HAP-1 (cell line): ENCODE measurements at regions not wholly inside any gene's neighbourhood (a gene's known extent, or its start where the extent isn't known, plus 50 kb on each side); places are given as distances from the start of the nearest gene placed in this dataset.

Experiments used
- DNase-seq, 2 experiments: peaks; one replicate each; pipeline ENCODE4 v3.0.0-alpha.2; 2016 to 2020; ENCODE audit warnings: low spot score in 2 of 2
- H3K27me3 ChIP-seq: fragments of 250-450 bp; sonication (Bioruptor Pico); 2 replicates; pipeline ENCODE4 v1.5.1; 2020; ENCODE audit warnings: low read depth, mild to moderate bottlenecking, moderate library complexity
- H3K36me3 ChIP-seq: fragments of 250-450 bp; sonication (Bioruptor Pico); replicated peaks from 2 replicates; pipeline ENCODE4 v1.5.1; 2020; ENCODE audit warnings: mild to moderate bottlenecking
- H3K4me1 ChIP-seq: fragments of 250-450 bp; sonication (Bioruptor Pico); 2 replicates; pipeline ENCODE4 v1.5.1; 2020; ENCODE audit warnings: mild to moderate bottlenecking
- H3K4me3 ChIP-seq: fragments of 250-450 bp; sonication (Bioruptor Pico); 2 replicates; pipeline ENCODE4 v1.5.1; 2020; ENCODE audit warnings: mild to moderate bottlenecking, moderate library complexity
- H3K9me3 ChIP-seq: fragments of 250-450 bp; sonication (Bioruptor Pico); 2 replicates; pipeline ENCODE4 v1.5.1; 2020; ENCODE audit warnings: mild to moderate bottlenecking, moderate library complexity
- in situ Hi-C: fragments of 300-500 bp; cut with MboI; formaldehyde crosslinking; loops from 3 replicates; pipeline ENCODE4 v1.14.3; 2020; ENCODE audit warnings: low sequenced_read_pairs, inconsistent platforms, mixed read lengths

DNA sequence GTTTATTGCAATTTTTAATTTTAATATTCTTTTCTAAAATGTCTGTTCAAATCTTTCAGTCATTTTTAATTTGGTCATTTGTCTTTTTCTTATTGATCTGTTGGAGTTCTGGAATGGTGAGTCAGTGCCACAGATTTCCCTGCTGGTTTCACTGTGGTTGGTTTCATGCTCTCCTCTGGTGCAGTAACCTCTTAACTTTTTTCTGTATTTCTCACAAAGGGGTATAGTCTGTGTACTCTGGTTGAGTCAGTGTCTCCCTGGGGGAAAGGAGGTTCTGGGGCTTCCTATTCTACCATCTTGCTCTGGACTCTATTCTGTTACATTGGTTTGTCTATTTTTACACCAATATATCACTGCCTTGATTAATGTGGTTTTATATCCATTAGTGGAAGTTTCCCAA, 178.8 kb downstream of the CSNK1G3 start:
- H3K4me3 ChIP-seq, result no peak overlapping the region
- H3K9me3 ChIP-seq, result no peaks in the 10 kb centered on the region
- no peaks in the 10 kb centered on the region for H3K36me3 ChIP-seq
- no peaks in the 10 kb centered on the region for H3K27me3 ChIP-seq
- no peaks in the 10 kb centered on the region for H3K4me1 ChIP-seq
- in situ Hi-C loops, result no loop called here
- no peak for DNase-seq

DNA sequence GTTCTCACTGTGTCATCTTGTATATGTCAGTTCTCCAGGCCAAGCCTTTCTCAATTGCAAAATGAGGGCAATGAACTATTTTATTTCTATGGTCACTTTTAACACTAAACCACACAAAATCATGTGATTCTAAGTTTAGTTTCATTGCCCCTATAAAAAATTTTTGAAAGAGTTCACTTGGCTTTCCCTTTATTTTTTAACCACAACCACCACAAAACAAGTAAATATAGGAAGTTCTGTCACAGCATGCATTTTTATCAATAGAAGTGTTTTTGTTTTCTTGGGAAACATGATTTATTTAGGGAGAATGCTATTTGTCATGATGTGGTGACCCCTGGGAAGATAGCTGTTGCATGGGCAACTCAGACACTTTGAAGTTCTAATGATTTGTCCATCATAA, 169.1 kb downstream of the CSNK1G3 start:
- Histone ChIP-seq H3K4me1 (no peaks in the 10 kb centered on the region), H3K9me3 (no peaks in the 10 kb centered on the region), H3K4me3 (no peak overlapping the region), H3K27me3 (no peaks in the 10 kb centered on the region), H3K36me3 (no peaks in the 10 kb centered on the region)
- no peak for DNase-seq
- in situ Hi-C loops, result no loop called here

DNA sequence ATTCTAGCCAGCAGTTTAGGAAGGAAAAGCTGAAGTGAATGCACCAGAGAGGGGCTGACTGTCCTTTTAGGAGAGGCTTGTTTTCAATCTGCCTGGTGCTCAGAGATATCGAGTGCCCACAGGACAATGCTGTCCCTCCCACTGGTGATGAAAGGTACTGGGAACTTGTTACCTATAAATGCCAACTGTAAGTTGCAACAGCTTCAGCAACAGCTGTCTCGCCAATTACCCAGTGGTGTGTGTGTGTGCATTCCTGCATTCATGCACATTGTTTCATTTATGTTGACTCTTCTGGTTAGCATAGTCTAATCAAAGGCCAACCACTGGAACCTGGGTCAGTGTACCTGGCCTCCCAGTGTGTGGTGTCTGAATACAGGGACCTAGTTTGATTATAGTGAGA, 161.1 kb downstream of the CSNK1G3 start:
- Histone ChIP-seq H3K4me1 (no peaks in the 10 kb centered on the region), H3K36me3 (no peaks in the 10 kb centered on the region), H3K27me3 (no peaks in the 10 kb centered on the region), H3K9me3 (no peaks in the 10 kb centered on the region), H3K4me3 (no peak overlapping the region)
- no peak for DNase-seq
- in situ Hi-C loops, result no loop called here

DNA sequence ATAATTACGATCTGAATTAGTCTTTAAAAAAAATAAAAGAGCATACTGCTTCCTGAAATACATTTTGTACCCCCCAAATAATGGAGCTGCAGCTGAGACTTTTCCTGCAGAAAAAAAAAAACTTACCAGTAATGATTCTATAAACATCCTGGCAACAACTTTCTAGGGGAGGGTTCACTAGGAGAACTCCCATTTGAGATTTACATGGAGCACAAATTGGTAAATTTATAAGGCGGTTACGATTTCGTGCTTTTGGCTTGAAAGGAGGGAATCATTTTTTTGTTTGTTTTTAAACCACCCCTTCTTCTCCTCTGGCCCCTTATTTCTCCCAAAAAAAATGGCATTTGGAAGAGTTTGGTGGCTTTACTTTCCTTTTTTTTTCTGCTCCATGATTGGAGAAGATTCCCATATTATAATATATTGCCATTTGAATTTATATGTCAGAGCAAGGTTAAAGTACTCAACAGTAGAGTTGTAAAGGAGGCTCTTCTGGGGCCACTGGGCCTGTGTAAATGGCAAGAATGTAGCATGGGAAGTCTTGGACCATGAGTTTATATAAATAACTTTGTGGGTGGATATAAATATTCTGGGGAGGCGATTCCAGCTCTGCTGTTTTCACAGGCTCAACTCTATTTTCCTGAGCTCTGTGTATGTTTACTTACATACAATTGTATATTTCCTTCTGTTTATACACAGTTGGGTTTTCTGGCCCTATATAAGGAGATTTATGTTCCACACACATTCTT, 159.9 kb downstream of the CSNK1G3 start:
- H3K27me3 ChIP-seq, result no peaks in the 10 kb centered on the region
- H3K36me3 ChIP-seq, result no peaks in the 10 kb centered on the region
- in situ Hi-C loops, result no loop called here

DNA sequence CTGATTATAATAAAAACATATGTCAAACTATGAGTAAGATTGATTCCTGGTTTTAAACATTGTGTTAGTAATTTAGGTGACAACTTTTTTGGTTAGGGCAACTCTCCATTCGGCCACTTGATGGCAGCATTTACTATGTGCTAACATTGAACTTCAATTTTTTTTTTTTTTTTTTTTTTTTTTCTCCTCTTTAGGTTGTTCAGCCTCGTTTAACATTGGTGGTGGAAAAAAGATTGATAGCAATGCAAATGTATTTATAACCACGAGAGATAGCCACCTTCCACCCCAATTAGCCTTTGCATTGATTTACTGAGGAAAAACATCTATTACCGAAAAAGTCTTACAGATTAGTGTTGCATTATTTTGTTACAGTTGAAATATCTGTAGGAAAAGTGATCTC, 159.1 kb downstream of the CSNK1G3 start:
- no peaks in the 10 kb centered on the region for H3K9me3 ChIP-seq
- peak; percentile 31 to 75 for DNase-seq
- no peaks in the 10 kb centered on the region for H3K4me1 ChIP-seq
- no peak overlapping the region for H3K4me3 ChIP-seq
- in situ Hi-C loops, result no loop called here
- no peaks in the 10 kb centered on the region for H3K36me3 ChIP-seq
- no peaks in the 10 kb centered on the region for H3K27me3 ChIP-seq

More for the DNA sequence above, 159.9 kb downstream of the CSNK1G3 start:
- DNase-seq, result no peak
- Histone ChIP-seq H3K9me3 (no peaks in the 10 kb centered on the region), H3K4me3 (no peak overlapping the region), H3K4me1 (no peaks in the 10 kb centered on the region)
